SK-N-SH (cell line): ENCODE measurements at regions not wholly inside any gene's neighbourhood (a gene's known extent, or its start where the extent isn't known, plus 50 kb on each side); places are given as distances from the start of the nearest gene placed in this dataset.

Experiments
- CTCF ChIP-seq: fragments of 200-600 bp; sonication (generic); IDR thresholded peaks from 2 replicates; pipeline ENCODE4 v1.6.1; 2017; ENCODE audit warnings: antibody characterized with exemption, mild to moderate bottlenecking, moderate library complexity
- EZH2phosphoT487 ChIP-seq: fragments of 200-600 bp; sonication (generic); IDR thresholded peaks from 2 replicates; pipeline ENCODE4 v1.6.1; 2017; ENCODE audit warnings: low read depth, mixed run types, mild to moderate bottlenecking, antibody characterized with exemption, moderate library complexity, borderline replicate concordance
- FOXM1 ChIP-seq: IDR thresholded peaks from 2 replicates; pipeline ENCODE4 v1.4.0; 2012; ENCODE audit warnings: low read depth, mild to moderate bottlenecking
- JUND ChIP-seq: IDR thresholded peaks from 2 replicates; pipeline ENCODE4 v1.4.0; 2012
- MAX ChIP-seq: IDR thresholded peaks from 2 replicates; pipeline ENCODE4 v1.4.0; 2012; ENCODE audit warnings: low read depth
- MEF2A ChIP-seq: IDR thresholded peaks from 2 replicates; pipeline ENCODE4 v1.4.0; 2012; ENCODE audit warnings: low read depth, borderline replicate concordance
- REST ChIP-seq: IDR thresholded peaks from 2 replicates; pipeline ENCODE4 v1.6.1; 2012; ENCODE audit warnings: mild to moderate bottlenecking, low read depth, low read length, moderate library complexity
- YY1 ChIP-seq: IDR thresholded peaks from 2 replicates; pipeline ENCODE4 v1.4.0; 2012; ENCODE audit warnings: low read depth, mild to moderate bottlenecking

- TF ChIP-seq YY1 = no peak
- TF ChIP-seq MAX = no peak
- TF ChIP-seq JUND = no peak
- TF ChIP-seq CTCF = no peak
- no peak for TF ChIP-seq MEF2A
- no peak for TF ChIP-seq REST
- TF ChIP-seq EZH2phosphoT487 = no peak
- TF ChIP-seq FOXM1 = no peak
Measured at GRCh38 chr7:52344015-52344414, 691.4 kb upstream of the POM121L12 start.
